GM21576 (cell line): ENCODE measurements at regions not wholly inside any gene's neighbourhood (a gene's known extent, or its start where the extent isn't known, plus 50 kb on each side); places are given as distances from the start of the nearest gene placed in this dataset.

ENCODE experiments used
- ATAC-seq: cut with Tn5 transposase; IDR thresholded peaks from one replicate; pipeline ENCODE4 v1.9.1; 2021; ENCODE audit warnings: mild to moderate bottlenecking, moderate library complexity; ENCODE audit not compliant: unreplicated experiment

DNA sequence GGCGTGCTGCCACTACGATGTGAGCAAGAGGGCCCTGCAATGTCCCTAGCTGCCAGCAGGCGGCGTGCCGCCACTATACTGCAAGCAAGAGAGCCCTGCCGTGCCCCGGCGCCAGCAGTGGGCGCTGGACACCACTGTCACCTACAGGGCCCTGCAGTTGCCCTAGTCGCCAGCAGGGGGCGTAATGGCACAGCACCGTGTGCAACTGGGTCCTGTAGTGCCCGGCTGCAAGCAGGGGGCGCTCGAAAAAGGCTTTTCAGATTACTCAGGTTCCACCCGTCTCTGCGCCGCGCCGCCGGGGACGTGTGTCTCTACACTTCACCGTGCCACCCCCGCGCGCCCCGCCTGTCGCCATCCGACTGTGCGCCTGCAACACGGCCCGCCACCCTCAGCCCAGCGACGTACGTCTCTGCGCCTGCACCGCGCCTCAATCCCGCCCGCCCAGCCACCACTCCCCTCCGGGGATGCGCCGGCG lies 1356.9 kb downstream of the TMEM121 start:
- no peak for ATAC-seq
